K562 (cell line): ENCODE measurements at regions not wholly inside any gene's neighbourhood (a gene's known extent, or its start where the extent isn't known, plus 50 kb on each side); places are given as distances from the start of the nearest gene placed in this dataset.

ENCODE experiments used
- ATAC-seq: fragments of 200-7000 bp; cut with Tn5 transposase; 3 replicates; pipeline ENCODE4 v1.9.1; 2020; ENCODE audit warnings: moderate library complexity
- BruUV-seq: library from RNA; stranded (reverse); fragments of 400-500 nt; replicated peaks from 2 replicates; lab custom pipeline; 2021; lab: Mats Ljungman, UMichigan
- CTCF ChIA-PET: fragments of 300-600 bp; formaldehyde crosslinking; extraction: SDS; loops from one replicate; lab custom pipeline; 2021; ENCODE audit warnings: low intra/inter-chr PET ratio; lab: Yijun Ruan, JAX
- POLR2A ChIA-PET: fragments of 300-600, 350-650 bp; sonication (Branson Sonifier 250); formaldehyde crosslinking; extraction: SDS; loops from one replicate; lab custom pipeline; 2021; ENCODE audit warnings: antibody characterized with exemption, inconsistent platforms; lab: Yijun Ruan, JAX
- DNase-seq, 4 experiments: peaks; one replicate each; pipeline versions ENCODE4 v3.0.0 to v3.0.0-alpha.2; 2011 to 2018; ENCODE audit warnings: low spot score in 3 of 4, mixed read lengths in 3 of 4; ENCODE audit errors: extremely low read depth in 1 of 4
- FAIRE-seq: peaks from 2 replicates; lab custom pipeline; 2011; peaks lifted over from hg19 to GRCh38; lab: Jason Lieb, UNC
- H2AFZ ChIP-seq: 2 replicates; pipeline ENCODE4 v1.6.0; 2011; ENCODE audit warnings: low read depth, low read length, control low read depth, inconsistent platforms
- H3K27ac ChIP-seq: fragments of 200-600 bp; 3 replicates; pipeline ENCODE4 v1.8.0; 2011; ENCODE audit warnings: low read depth, mild to moderate bottlenecking, control low read depth, inconsistent platforms, low read length, moderate library complexity, mixed read lengths; ENCODE audit errors: extremely low read depth
- H3K27me3 ChIP-seq, 2 experiments: fragments of 300-600 bp in 1 of 2; 2 replicates in 1 of 2; 3 replicates in 1 of 2; pipeline versions ENCODE4 v1.6.0 to v1.8.0; 2011; ENCODE audit warnings: inconsistent platforms in 2 of 2, low read length in 2 of 2, mild to moderate bottlenecking in 1 of 2, mixed read lengths in 1 of 2, moderate library complexity in 1 of 2; ENCODE audit not compliant: control insufficient read depth in 2 of 2, insufficient read depth in 2 of 2
- H3K36me3 ChIP-seq: fragments of 300-600 bp; 3 replicates; pipeline ENCODE4 v1.8.0; 2011; ENCODE audit warnings: mild to moderate bottlenecking, low read length, inconsistent platforms; ENCODE audit not compliant: control insufficient read depth, insufficient read depth
- H3K4me1 ChIP-seq, 2 experiments: fragments of 200-600 bp in 1 of 2; replicated peaks in 1 of 2; 2 replicates in 1 of 2; 3 replicates in 1 of 2; pipeline versions ENCODE4 v1.5.1 to v1.8.0; 2011; ENCODE audit warnings: inconsistent platforms in 2 of 2, low read length in 2 of 2, mild to moderate bottlenecking in 1 of 2, mixed read lengths in 1 of 2, moderate library complexity in 1 of 2; ENCODE audit not compliant: control insufficient read depth in 2 of 2, insufficient read depth in 2 of 2
- H3K4me2 ChIP-seq: 2 replicates; pipeline ENCODE4 v1.6.1; 2011; ENCODE audit warnings: low read length, control low read depth, inconsistent platforms, mixed read lengths; ENCODE audit not compliant: insufficient read depth
- H3K4me3 ChIP-seq: fragments of 200-600 bp; sonication (generic), shearing (Covaris generic); 2 replicates; pipeline ENCODE4 v1.5.1; 2016; ENCODE audit warnings: control low read depth, inconsistent platforms
- H3K79me2 ChIP-seq: fragments of 200-600 bp; 3 replicates; pipeline ENCODE4 v1.8.0; 2011; ENCODE audit warnings: low read length, inconsistent platforms; ENCODE audit not compliant: control insufficient read depth, insufficient read depth
- H3K9ac ChIP-seq, 2 experiments: 2 replicates each; pipeline versions ENCODE4 v1.6.0 to v1.6.1; 2011; ENCODE audit warnings: low read depth in 2 of 2, low read length in 2 of 2, control low read depth in 1 of 2, inconsistent platforms in 1 of 2, mild to moderate bottlenecking in 1 of 2, mixed read lengths in 1 of 2; ENCODE audit not compliant: insufficient read depth in 1 of 2
- H3K9me1 ChIP-seq: one replicate; pipeline ENCODE4 v1.6.0; 2011; ENCODE audit warnings: inconsistent platforms, mild to moderate bottlenecking, low read length, moderate library complexity; ENCODE audit not compliant: control insufficient read depth, insufficient read depth
- H3K9me3 ChIP-seq: replicated peaks from 2 replicates; pipeline ENCODE4 v1.5.1; 2011; ENCODE audit warnings: low read depth, low read length, inconsistent platforms; ENCODE audit not compliant: control insufficient read depth, insufficient read depth
- H4K20me1 ChIP-seq: replicated peaks from 2 replicates; pipeline ENCODE4 v1.6.1; 2011; ENCODE audit warnings: low read length, inconsistent platforms, mixed read lengths; ENCODE audit not compliant: control insufficient read depth, insufficient read depth
- ESRRA ChIP-seq: fragments of 450-650 bp; IDR thresholded peaks from 2 replicates; pipeline ENCODE4 v1.6.1; 2014; ENCODE audit warnings: low read depth, mild to moderate bottlenecking, moderate library complexity, borderline replicate concordance
- FOS ChIP-seq: IDR thresholded peaks from 3 replicates; pipeline ENCODE4 v1.6.1; 2011; ENCODE audit not compliant: insufficient read length; ENCODE audit errors: extremely low read depth
- FOXJ3 ChIP-seq: sonication (generic); formaldehyde crosslinking; IDR thresholded peaks from 2 replicates; pipeline ENCODE4 v1.4.0; 2020; ENCODE audit warnings: mild to moderate bottlenecking, missing genetic modification reagents
- IRF1 ChIP-seq: sonication (generic); formaldehyde crosslinking; IDR thresholded peaks from 2 replicates; pipeline ENCODE4 v1.8.0; 2022; ENCODE audit warnings: missing genetic modification reagents, mild to moderate bottlenecking, borderline replicate concordance
- KLF13 ChIP-seq: fragments of 450-650 bp; IDR thresholded peaks from 2 replicates; pipeline ENCODE4 v1.6.1; 2016; ENCODE audit warnings: missing genetic modification characterization, low read depth, mild to moderate bottlenecking, missing compliant biosample characterization, moderate library complexity, borderline replicate concordance
- NFYB ChIP-seq: IDR thresholded peaks from 2 replicates; pipeline ENCODE4 v1.6.1; 2011; ENCODE audit warnings: mild to moderate bottlenecking, moderate library complexity; ENCODE audit not compliant: insufficient read length; ENCODE audit errors: extremely low read depth
- PRDM10 ChIP-seq: fragments of 450-650 bp; IDR thresholded peaks from 2 replicates; pipeline ENCODE4 v1.6.1; 2018; ENCODE audit not compliant: partially characterized antibody
- RAD51 ChIP-seq: fragments of 450-650 bp; IDR thresholded peaks from 2 replicates; pipeline ENCODE4 v1.7.1; 2016; ENCODE audit warnings: low read depth, mild to moderate bottlenecking, borderline replicate concordance
- RBM25 ChIP-seq: fragments of 200-400 bp; formaldehyde crosslinking; IDR thresholded peaks from 2 replicates; pipeline ENCODE4 v1.6.1; 2018; ENCODE audit warnings: low read length, low read depth, moderate library complexity; ENCODE audit not compliant: severe bottlenecking
- SAFB2 ChIP-seq: fragments of 200-400 bp; formaldehyde crosslinking; IDR thresholded peaks from 2 replicates; pipeline ENCODE4 v1.6.1; 2018; ENCODE audit warnings: borderline replicate concordance, low read length, low read depth, moderate library complexity; ENCODE audit not compliant: severe bottlenecking
- TEAD2 ChIP-seq: fragments of 450-650 bp; IDR thresholded peaks from 2 replicates; pipeline ENCODE4 v1.6.1; 2016; ENCODE audit warnings: missing genetic modification characterization, control low read depth, missing compliant biosample characterization
- USF2 ChIP-seq: sonication (generic); formaldehyde crosslinking; IDR thresholded peaks from 2 replicates; pipeline ENCODE4 v1.5.0; 2020; ENCODE audit warnings: missing genetic modification reagents
- WGBS: fragments of 100-300 bp; shearing (Covaris generic); methylation state at CpG from one replicate; pipeline ENCODE4 v1.1.6; 2016; ENCODE audit warnings: low coverage, mixed read lengths; ENCODE audit not compliant: insufficient coverage; ENCODE audit errors: missing lambda C conversion rate; 5-methylcytosine and 5-hydroxymethylcytosine counted together
- in situ Hi-C: fragments of 300-500 bp; cut with MboI; formaldehyde crosslinking; loops from 4 replicates; pipeline ENCODE4 v1.15.0; 2018; ENCODE audit warnings: inconsistent platforms, mixed read lengths
- intact Hi-C: fragments of 100-400 bp; cut with micrococcal nuclease; formaldehyde crosslinking; loops from 2 replicates; pipeline ENCODE4 v1.14.2; 2022
- TF ChIP-seq, protein P1 (sequence below): sonication (generic); formaldehyde crosslinking; IDR thresholded peaks from 2 replicates; pipeline ENCODE4 v1.9.0; 2022; ENCODE audit warnings: mild to moderate bottlenecking, missing genetic modification reagents
- TF ChIP-seq, protein P2 (sequence below): fragments of 450-650 bp; formaldehyde crosslinking; IDR thresholded peaks from 2 replicates; pipeline ENCODE4 v1.4.0; 2022; ENCODE audit warnings: missing genetic modification characterization

DNA sequence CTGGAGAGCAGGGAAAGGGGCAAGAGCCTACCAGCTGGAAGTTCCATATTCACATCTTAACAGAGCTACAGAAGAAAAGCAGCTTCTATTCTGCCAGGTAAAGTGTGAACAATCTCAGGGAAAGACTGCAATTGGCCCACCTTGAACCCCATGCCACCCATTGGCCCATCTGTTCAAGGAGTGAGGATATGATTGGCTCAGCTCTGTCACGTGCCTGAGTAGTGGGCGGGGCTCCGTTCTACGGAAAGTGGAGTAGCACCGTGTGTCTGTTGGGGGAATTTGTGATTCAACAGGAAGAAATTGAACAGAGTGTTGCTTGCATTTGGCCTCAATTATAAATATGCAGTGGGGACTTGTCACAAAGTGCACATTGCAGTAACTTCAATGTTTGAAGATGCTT, 81.8 kb downstream of the MINAR1 start:
- Histone ChIP-seq H3K9me3 (no peaks in the 10 kb centered on the region), H3K79me2 (no peaks in the 10 kb centered on the region), H3K4me1 (no peaks in the 10 kb centered on the region), H3K36me3 (no peaks in the 10 kb centered on the region), H3K4me3 (no peak overlapping the region), H3K27me3 (no peaks in the 10 kb centered on the region; a peak in 1 of 5 replicates), H3K9me1 (no peaks in the 10 kb centered on the region), H3K9ac (no peak overlapping the region), H3K27ac (no peak overlapping the region), H3K4me2 (no peak overlapping the region)
- FAIRE-seq: no peak
- peak; percentile 8 to 53 (median 48) for DNase-seq
- WGBS: 0% methylated on average over 5 of the region's 5 CpGs
- ATAC-seq: peak; percentile 64; the same call in 2 of the 3 replicates
- ChIA-PET CTCF (no interaction called here), POLR2A (no interaction called here)
- intact Hi-C loops (no loop called here), in situ Hi-C loops (no loop called here)
- no peak for TF ChIP-seq PRDM10
- TF ChIP-seq, protein P1, sequence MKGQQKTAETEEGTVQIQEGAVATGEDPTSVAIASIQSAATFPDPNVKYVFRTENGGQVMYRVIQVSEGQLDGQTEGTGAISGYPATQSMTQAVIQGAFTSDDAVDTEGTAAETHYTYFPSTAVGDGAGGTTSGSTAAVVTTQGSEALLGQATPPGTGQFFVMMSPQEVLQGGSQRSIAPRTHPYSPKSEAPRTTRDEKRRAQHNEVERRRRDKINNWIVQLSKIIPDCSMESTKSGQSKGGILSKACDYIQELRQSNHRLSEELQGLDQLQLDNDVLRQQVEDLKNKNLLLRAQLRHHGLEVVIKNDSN (CRISPR knock-in tag): peak; percentile 83
- TF ChIP-seq, protein P2, sequence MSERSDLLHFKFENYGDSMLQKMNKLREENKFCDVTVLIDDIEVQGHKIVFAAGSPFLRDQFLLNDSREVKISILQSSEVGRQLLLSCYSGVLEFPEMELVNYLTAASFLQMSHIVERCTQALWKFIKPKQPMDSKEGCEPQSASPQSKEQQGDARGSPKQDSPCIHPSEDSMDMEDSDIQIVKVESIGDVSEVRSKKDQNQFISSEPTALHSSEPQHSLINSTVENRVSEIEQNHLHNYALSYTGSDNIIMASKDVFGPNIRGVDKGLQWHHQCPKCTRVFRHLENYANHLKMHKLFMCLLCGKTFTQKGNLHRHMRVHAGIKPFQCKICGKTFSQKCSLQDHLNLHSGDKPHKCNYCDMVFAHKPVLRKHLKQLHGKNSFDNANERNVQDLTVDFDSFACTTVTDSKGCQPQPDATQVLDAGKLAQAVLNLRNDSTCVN (CRISPR knock-in tag): no peak
- TF ChIP-seq USF2 (CRISPR knock-in tag): peak; percentile 88
- TF ChIP-seq SAFB2: no peak
- no peak for TF ChIP-seq KLF13 (tag)
- TF ChIP-seq ESRRA: no peak
- TF ChIP-seq IRF1 (CRISPR knock-in tag): no peak
- peak; percentile 66 for TF ChIP-seq NFYB
- peak; percentile 37 for TF ChIP-seq FOS
- no peak for TF ChIP-seq TEAD2 (tag)
- TF ChIP-seq RBM25: peak; percentile 31
- TF ChIP-seq RAD51: peak; percentile 75
- TF ChIP-seq FOXJ3 (CRISPR knock-in tag): no peak
- TF ChIP-seq, all 486 proteins: peak for 6
- H4K20me1 ChIP-seq: no peaks in the 10 kb centered on the region
- no peak overlapping the region for H2AFZ ChIP-seq
- no TSS peak for BruUV-seq
